Fibroblast of villous mesenchyme (primary cell): ENCODE measurements at regions not wholly inside any gene's neighbourhood (a gene's known extent, or its start where the extent isn't known, plus 50 kb on each side); places are given as distances from the start of the nearest gene placed in this dataset.

Source experiments
- DNase-seq: peaks from one replicate; pipeline ENCODE4 v3.0.0-alpha.2; 2010; ENCODE audit warnings: low read depth
- H3K4me3 ChIP-seq: 2 replicates; pipeline ENCODE4 v1.5.1; 2011; ENCODE audit warnings: low read depth, mild to moderate bottlenecking, low read length
- CTCF ChIP-seq: IDR thresholded peaks from 2 replicates; pipeline ENCODE4 v1.5.1; 2012; ENCODE audit warnings: low read depth, mild to moderate bottlenecking, low read length; ENCODE audit not compliant: insufficient read depth

GRCh38 chr3:8298021-8298954, 203.3 kb upstream of the LMCD1 start:
- no peak for TF ChIP-seq CTCF
- no peak for DNase-seq
- H3K4me3 ChIP-seq = no peak overlapping the region

GRCh38 chr3:8301977-8302735, 199.5 kb upstream of the LMCD1 start:
- peak; percentile 62 for DNase-seq
- no peak overlapping the region for H3K4me3 ChIP-seq

GRCh38 chr3:8303466-8303865, 198.2 kb upstream of the LMCD1 start:
- TF ChIP-seq CTCF = no peak
- no peak for DNase-seq

More at GRCh38 chr3:8301977-8302735, 199.5 kb upstream of the LMCD1 start:
- TF ChIP-seq CTCF = peak; percentile 73

GRCh38 chr3:8305371-8305770, 196.3 kb upstream of the LMCD1 start:
- no peak overlapping the region for H3K4me3 ChIP-seq
- no peak for TF ChIP-seq CTCF
- DNase-seq = no peak

More at GRCh38 chr3:8303466-8303865, 198.2 kb upstream of the LMCD1 start:
- no peak overlapping the region for H3K4me3 ChIP-seq

GRCh38 chr3:8307545-8308110, 194.0 kb upstream of the LMCD1 start:
- H3K4me3 ChIP-seq = no peak overlapping the region
- TF ChIP-seq CTCF = no peak
- no peak for DNase-seq

GRCh38 chr3:8311321-8311720, 190.3 kb upstream of the LMCD1 start:
- no peak for DNase-seq
- TF ChIP-seq CTCF = no peak

More at GRCh38 chr3:8311321-8311720, 190.3 kb upstream of the LMCD1 start:
- H3K4me3 ChIP-seq = no peak overlapping the region
